Stimulated activated naive B cell treated with anti-CD40 and anti-IgM and Interleukin-4, amounts not matched to agents 10 μg/mL and 1 μg/mL and 100 μg/mL, for 72 hours (primary cell): ENCODE measurements at regions not wholly inside any gene's neighbourhood (a gene's known extent, or its start where the extent isn't known, plus 50 kb on each side); places are given as distances from the start of the nearest gene placed in this dataset.

Source experiments
- ATAC-seq, 2 donors: fragments of 150-1000 bp; cut with Tn5 transposase; replicated peaks; 2 replicates each; pipeline ENCODE4 v1.10.0; 2021; ENCODE audit warnings: moderate library complexity in 1 of 2
- DNase-seq: peaks from one replicate; pipeline ENCODE4 v3.0.0; 2021
- H3K27ac Mint-ChIP-seq: one replicate; pipeline ENCODE4 v1.8.0; 2022; ENCODE audit warnings: mild to moderate bottlenecking, mixed read lengths
- H3K27me3 Mint-ChIP-seq, 2 donors: one replicate each; pipeline ENCODE4 v1.8.0; 2022; ENCODE audit warnings: mixed read lengths in 2 of 2
- H3K36me3 Mint-ChIP-seq, 2 donors: one replicate each; pipeline ENCODE4 v1.8.0; 2022; ENCODE audit warnings: mixed read lengths in 2 of 2, mild to moderate bottlenecking in 1 of 2
- H3K4me1 Mint-ChIP-seq, 2 donors: one replicate each; pipeline ENCODE4 v1.8.0; 2022; ENCODE audit warnings: mixed read lengths in 2 of 2, mild to moderate bottlenecking in 1 of 2
- H3K4me3 Mint-ChIP-seq, 2 donors: one replicate each; pipeline ENCODE4 v1.8.0; 2022; ENCODE audit warnings: mild to moderate bottlenecking in 2 of 2, mixed read lengths in 2 of 2, moderate library complexity in 1 of 2
- H3K9me3 Mint-ChIP-seq, 2 donors: one replicate each; pipeline ENCODE4 v1.8.0; 2022; ENCODE audit warnings: mixed read lengths in 2 of 2, mild to moderate bottlenecking in 1 of 2

DNA sequence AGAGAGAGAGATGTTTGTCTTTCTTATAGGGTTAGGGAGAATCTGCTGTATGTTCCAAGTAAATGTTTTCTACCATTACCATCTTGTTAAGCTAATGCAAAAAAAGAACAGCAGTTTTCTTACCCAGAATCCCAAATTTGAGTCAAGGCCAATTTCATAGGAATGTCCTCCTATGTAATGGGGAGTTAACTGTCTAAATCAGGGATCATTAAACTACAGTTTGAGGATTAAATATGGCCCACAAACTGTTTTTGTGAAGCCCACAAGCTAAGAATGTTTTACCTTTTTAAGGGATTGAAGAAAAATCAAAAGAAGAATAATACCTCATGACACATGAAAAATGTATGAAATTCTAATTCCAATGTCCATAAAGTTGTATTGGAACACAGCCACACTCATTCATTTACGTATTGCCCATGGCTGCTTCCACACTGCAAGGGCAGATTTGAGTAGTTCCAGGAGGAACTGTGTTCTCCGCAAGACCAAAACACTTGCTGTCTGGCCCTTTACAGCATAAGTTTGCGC lies 113.2 kb upstream of the SPRY1 start:
- Mint-ChIP-seq H3K27ac (no peak overlapping the region), H3K4me1 (peaks cover 11 to 21% of the 10 kb centered on the region in 2 donors), H3K27me3 (no peaks in the 10 kb centered on the region), H3K36me3 (peaks cover 5 to 14% of the 10 kb centered on the region in 2 donors), H3K9me3 (peaks cover 4% of the 10 kb centered on the region in 2 donors), H3K4me3 (no peak overlapping the region)
- no peak for ATAC-seq
- no peak for DNase-seq

DNA sequence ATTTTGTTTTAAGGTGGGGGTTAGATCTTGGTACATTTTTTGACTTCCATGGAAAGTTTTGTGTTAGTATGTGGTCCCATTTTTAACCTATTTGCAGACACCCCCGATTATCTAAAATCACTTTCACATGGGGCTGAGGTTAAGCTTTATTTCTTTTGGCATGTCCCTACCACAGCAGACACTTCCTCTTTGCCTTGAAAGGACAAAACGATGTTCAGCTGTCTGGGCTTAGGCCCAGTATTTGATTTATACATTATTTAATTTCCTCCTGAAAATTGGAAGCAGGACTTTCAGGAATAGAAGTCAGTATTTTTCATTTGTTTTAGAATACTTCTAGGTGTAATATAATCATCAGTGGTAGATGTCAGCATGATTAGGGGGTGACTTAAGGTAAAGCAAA lies 112.4 kb upstream of the SPRY1 start:
- ATAC-seq (no peak), DNase-seq (no peak)
- peaks cover 6 to 15% of the 10 kb centered on the region in 2 donors for H3K36me3 Mint-ChIP-seq
- H3K4me3 Mint-ChIP-seq = no peak overlapping the region
- H3K27ac Mint-ChIP-seq = no peak overlapping the region
- H3K27me3 Mint-ChIP-seq = no peaks in the 10 kb centered on the region
- H3K4me1 Mint-ChIP-seq = peaks cover 11 to 21% of the 10 kb centered on the region in 2 donors
- H3K9me3 Mint-ChIP-seq = peaks cover 4% of the 10 kb centered on the region in 2 donors

DNA sequence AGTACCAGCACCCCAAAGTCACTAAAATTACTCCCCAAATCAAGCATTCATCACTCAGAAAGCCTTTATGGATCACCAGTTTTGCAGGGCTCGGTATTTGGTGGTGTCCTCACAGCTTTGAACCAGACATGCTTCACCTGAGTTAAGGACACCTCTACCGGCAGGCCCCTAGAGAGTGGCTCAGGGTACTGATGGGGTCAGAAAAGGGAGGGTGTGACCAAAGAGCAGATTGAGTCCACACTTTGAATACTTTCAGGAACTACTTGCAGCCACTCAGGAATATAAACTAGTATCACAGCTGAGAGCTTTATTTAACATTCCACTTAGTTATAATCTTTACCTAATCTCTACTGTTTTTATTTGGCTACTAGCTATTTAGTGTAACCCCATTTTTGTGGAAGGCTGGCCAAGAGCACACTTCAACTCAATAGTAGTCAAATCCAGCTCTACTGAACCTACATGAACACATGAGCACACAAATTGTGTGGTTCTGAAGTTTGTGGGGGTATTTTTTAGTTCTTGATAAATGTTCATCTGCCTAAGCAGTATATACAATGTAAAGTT lies 109.6 kb upstream of the SPRY1 start:
- no peak overlapping the region for H3K4me3 Mint-ChIP-seq
- peaks cover 18 to 20% of the 10 kb centered on the region in 2 donors for H3K9me3 Mint-ChIP-seq
- H3K4me1 Mint-ChIP-seq = peaks cover 11 to 21% of the 10 kb centered on the region in 2 donors
- no peak for DNase-seq
- no peaks in the 10 kb centered on the region for H3K27me3 Mint-ChIP-seq
- no peak overlapping the region for H3K27ac Mint-ChIP-seq
- no peak for ATAC-seq
- peaks cover 28 to 41% of the 10 kb centered on the region in 2 donors for H3K36me3 Mint-ChIP-seq

DNA sequence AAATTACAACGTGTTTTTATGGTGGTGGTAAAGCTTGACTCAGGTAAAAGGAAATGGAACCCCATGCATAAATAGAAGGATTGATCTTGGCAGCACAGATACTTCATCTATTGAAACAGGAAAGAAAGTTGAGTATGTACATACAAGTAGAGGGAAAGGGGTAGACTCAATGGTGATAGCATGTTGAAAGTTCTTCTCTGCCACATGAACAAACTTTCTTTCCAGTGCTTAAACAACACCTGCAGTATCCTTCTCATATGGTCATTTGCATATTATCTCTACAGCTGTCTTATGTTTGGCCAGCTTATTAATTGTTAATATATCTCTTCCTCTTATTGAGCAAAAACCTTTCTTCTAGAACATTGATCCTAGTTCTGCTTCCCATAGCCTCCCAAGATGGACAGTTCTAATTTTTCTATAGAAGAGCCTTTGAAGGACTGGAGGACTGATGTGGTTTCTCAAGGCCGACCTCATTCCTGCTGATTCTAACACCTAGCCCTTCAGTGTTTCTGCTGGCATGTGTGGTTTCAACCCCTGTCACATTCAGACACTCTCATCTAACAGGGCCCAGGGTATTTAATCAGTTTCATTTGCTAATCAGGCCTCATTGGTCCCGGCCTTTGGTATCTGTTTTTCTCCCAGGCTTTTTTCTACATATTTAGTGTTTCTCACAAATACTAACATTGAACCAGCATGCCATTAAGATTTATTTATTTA lies 108.1 kb upstream of the SPRY1 start:
- no peak overlapping the region for H3K27ac Mint-ChIP-seq
- ATAC-seq (no peak), DNase-seq (no peak)
- no peak overlapping the region for H3K4me3 Mint-ChIP-seq
- H3K36me3 Mint-ChIP-seq = peaks cover 33 to 51% of the 10 kb centered on the region in 2 donors
- no peaks in the 10 kb centered on the region for H3K27me3 Mint-ChIP-seq
- H3K4me1 Mint-ChIP-seq = peaks cover 11 to 21% of the 10 kb centered on the region in 2 donors
- peaks cover 21 to 22% of the 10 kb centered on the region in 2 donors for H3K9me3 Mint-ChIP-seq

DNA sequence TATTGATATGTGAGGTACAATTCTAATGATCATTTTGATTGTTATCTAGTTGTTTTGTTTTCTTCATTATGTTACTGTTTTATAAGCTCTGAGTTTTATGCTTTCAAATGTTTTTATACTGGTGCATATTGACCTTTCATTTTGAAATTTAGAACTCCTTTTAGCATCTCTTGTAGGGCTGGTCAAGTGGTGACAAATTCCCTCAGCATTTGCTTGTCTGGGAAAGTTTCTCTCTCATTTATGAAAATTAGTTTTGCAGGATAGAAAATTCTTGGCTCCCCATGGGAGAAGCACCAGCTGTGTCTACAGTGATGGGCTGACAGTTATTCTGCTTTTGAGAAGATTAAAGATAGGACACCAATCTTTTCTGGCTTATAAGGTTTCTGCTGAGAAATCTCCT lies 105.3 kb upstream of the SPRY1 start:
- Mint-ChIP-seq H3K27ac (no peak overlapping the region), H3K9me3 (peaks cover 19 to 22% of the 10 kb centered on the region in 2 donors), H3K4me3 (no peak overlapping the region), H3K36me3 (peaks cover 37 to 60% of the 10 kb centered on the region in 2 donors), H3K27me3 (no peaks in the 10 kb centered on the region), H3K4me1 (peaks cover 8% of the 10 kb centered on the region in 2 donors)
- DNase-seq = no peak
- no peak for ATAC-seq

DNA sequence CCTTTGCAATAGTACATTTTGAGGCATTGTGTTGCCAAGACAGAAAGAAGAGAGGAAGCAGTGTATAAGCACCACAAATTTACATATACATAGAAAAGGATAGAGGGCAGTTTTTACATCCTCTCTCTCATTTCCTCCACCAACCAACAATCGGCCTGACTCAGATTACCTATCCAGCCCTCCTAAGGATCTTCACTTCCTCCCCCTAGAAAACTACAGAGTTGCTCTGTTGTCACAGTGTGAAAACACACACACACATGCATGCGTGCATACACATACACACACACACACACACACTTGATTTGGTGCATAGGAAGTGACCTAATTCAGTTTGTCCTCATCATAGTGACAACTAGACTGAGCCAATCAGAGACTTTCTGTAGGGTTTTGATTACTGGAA lies 98.8 kb upstream of the SPRY1 start:
- H3K4me3 Mint-ChIP-seq = no peak overlapping the region
- peak; percentile 44 to 58 for ATAC-seq
- no peak overlapping the region for H3K27ac Mint-ChIP-seq
- no peak for DNase-seq
- no peaks in the 10 kb centered on the region for H3K9me3 Mint-ChIP-seq
- no peaks in the 10 kb centered on the region for H3K27me3 Mint-ChIP-seq
- H3K4me1 Mint-ChIP-seq = peaks cover 5 to 7% of the 10 kb centered on the region in 2 donors
- peaks cover 5 to 29% of the 10 kb centered on the region in 2 donors for H3K36me3 Mint-ChIP-seq

DNA sequence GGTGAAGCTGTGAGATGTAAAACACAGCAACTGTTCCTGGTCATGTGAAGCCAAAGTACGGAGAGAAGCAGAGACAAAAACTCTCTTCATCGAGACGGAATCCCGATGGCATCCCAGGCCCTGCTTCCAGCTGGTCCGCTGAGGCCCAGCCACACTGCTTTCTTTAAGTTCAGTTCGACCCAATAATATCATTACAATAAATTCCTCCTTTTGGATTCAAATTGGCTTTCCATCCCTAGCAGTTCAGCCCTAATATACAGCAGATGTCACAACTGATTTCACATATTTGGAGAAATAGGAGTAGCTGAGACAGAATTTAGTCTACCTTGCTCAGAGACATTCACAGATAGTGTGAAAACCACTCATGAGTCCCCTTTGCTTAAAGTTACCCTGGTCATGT lies 98.3 kb upstream of the SPRY1 start:
- H3K36me3 Mint-ChIP-seq = peaks cover 5 to 25% of the 10 kb centered on the region in 2 donors
- H3K27me3 Mint-ChIP-seq = no peaks in the 10 kb centered on the region
- no peak overlapping the region for H3K27ac Mint-ChIP-seq
- H3K4me3 Mint-ChIP-seq = no peak overlapping the region
- H3K4me1 Mint-ChIP-seq = peaks cover 5 to 7% of the 10 kb centered on the region in 2 donors
- DNase-seq (no peak), ATAC-seq (no peak)
- H3K9me3 Mint-ChIP-seq = no peaks in the 10 kb centered on the region

DNA sequence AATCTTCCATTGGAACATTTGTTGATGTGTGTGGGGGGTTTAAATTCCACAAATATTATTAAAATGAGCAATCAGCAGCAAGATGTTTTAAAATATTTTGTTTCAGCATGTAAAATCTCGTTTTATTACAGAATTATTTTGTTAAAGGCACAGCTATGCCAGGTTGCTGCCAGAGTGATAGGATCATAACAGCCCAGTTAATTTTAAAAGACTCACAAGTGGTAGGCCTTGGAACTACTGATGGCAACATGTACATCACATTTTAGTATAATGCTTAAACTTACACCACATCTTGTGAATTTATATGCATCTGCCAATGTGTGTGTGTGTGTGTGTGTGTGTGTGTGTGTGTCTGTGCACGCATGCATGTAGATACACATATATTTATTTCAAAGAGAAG lies 97.8 kb upstream of the SPRY1 start:
- no peak for DNase-seq
- H3K27ac Mint-ChIP-seq = no peak overlapping the region
- ATAC-seq = no peak
- peaks cover 3 to 21% of the 10 kb centered on the region in 2 donors for H3K36me3 Mint-ChIP-seq
- H3K4me3 Mint-ChIP-seq = no peak overlapping the region
- H3K9me3 Mint-ChIP-seq = no peaks in the 10 kb centered on the region
- no peaks in the 10 kb centered on the region for H3K27me3 Mint-ChIP-seq
- peaks cover 5 to 7% of the 10 kb centered on the region in 2 donors for H3K4me1 Mint-ChIP-seq

DNA sequence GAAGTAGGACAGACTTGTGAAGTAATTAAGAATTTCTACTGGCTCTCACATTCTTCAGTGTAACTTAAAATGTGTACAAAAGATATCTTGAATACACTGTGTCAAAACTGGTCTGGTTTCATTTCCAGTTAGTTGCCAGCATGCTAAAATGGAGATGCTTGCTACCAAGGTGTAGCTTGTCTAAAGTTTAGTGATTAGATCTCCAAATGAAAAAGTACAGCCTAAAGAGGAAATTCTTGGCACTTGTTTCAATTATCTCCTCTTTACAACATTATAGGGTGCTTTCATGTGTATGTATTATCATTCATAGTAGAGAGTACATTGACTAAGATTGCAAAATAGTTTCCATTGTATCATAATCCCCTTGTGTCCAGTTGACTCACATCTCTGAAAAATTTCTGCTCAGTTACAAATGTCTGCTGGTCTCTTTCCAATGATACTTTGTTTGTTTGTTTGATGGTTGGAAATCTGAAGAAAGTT lies 97.3 kb upstream of the SPRY1 start:
- ATAC-seq (no peak), DNase-seq (no peak)
- Mint-ChIP-seq H3K4me3 (no peak overlapping the region), H3K9me3 (no peaks in the 10 kb centered on the region), H3K27ac (no peak overlapping the region), H3K36me3 (peaks cover 6 to 21% of the 10 kb centered on the region in 2 donors), H3K4me1 (peaks cover 8 to 11% of the 10 kb centered on the region in 2 donors), H3K27me3 (no peaks in the 10 kb centered on the region)

DNA sequence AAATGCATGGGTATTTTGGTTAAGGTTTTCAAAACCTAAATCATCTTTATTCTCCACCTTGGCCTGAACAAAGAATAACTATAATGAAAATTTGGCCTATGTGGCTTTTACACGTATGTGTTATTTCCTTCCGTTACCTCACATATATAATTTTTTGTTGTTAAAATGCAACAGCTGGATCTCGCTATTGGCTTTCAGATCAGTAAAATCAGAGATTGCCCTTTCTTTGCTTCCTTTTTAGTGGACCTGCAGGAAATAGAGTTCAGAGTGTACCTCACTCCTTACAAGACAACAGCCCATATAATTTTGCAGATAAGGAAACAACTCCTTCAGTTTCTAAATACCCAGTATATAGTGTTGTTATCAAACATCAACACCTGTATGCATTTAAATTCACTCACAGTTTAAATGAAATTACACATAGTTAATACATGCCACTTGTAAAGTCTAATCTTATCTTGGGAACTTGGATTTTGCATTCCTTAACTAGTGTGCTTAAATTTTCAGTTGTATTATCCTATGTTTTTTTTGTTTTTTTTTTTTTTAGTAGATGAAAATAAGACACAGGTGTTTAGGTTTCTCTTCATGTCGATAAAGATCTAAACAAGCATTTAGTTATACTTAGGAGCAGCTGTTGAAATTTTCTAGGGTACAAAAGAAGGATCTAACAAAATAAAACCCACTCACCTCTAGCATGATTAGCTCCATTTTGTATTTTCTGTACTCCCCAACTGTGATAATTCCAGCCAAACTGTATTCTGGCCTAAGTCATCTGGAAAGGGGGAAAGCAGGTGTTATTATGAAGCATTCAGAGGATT lies 96.2 kb upstream of the SPRY1 start:
- DNase-seq = no peak
- peaks cover 9 to 13% of the 10 kb centered on the region in 2 donors for H3K4me1 Mint-ChIP-seq
- no peak overlapping the region for H3K27ac Mint-ChIP-seq
- no peaks in the 10 kb centered on the region for H3K27me3 Mint-ChIP-seq
- H3K36me3 Mint-ChIP-seq = peaks cover 5 to 23% of the 10 kb centered on the region in 2 donors
- H3K4me3 Mint-ChIP-seq = no peak overlapping the region
- no peaks in the 10 kb centered on the region for H3K9me3 Mint-ChIP-seq
- no peak for ATAC-seq

DNA sequence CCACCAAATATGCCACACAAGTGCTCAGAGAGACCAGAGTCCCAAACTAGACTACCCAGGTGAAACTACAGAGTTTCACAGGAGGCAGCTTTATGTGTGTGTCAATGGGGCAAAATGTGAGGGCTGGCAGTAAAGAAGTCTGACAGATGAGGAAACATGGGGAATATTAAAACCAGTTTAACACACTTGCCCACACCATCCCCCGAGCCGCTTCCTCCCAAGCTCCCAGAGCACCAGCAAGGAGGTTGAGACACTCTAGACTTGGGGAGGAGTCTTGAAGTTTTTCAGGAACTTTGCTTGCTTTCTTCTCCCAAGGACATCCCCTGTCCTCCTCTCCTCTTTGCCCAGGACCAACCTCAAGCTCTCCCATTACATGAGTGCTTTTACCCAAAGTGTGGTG lies 94.7 kb upstream of the SPRY1 start:
- H3K4me1 Mint-ChIP-seq = peaks cover 9 to 13% of the 10 kb centered on the region in 2 donors
- DNase-seq (no peak), ATAC-seq (no peak)
- peaks cover 3 to 17% of the 10 kb centered on the region in 2 donors for H3K36me3 Mint-ChIP-seq
- H3K4me3 Mint-ChIP-seq = no peak overlapping the region
- H3K27ac Mint-ChIP-seq = no peak overlapping the region
- H3K27me3 Mint-ChIP-seq = no peaks in the 10 kb centered on the region
- H3K9me3 Mint-ChIP-seq = no peaks in the 10 kb centered on the region

DNA sequence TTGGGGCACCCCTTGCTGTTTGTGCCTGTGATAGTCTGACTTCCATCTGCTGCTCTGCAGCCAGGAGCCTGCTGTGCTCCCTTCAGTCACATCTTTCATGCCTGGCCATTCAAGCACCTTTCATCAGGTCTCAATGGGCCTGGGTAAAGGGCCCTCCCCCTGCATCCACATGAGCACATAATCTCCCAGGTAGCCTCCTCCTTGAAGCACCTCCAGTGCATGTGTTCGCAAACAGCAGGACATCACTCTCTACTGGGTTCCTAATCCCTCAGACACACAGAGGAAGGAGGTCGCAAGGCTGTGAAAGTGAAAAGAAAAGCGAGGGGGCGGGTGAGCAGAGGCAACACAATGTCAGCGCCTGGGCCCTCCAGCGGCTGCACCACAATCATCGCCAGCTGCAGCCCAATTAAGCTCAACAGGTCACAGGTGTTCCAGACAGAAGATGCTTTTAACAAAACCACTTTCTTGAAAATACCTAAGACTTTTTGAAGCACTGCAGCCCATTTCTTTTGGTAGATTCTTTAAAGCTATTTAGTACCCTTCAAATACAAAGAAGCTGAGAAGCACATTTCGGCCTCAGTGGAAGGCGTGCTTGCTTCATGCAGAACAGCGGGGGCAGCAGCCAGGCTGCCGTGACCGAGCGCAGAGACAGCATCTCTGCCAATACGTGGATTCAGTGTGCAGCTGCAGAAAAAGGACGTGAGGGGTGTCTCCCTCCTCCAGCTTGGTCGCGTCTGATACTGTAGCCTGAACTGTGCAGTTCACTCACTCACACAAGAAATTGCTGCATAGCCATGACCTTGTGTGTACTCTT lies 92.2 kb upstream of the SPRY1 start:
- no peak overlapping the region for H3K27ac Mint-ChIP-seq
- DNase-seq = no peak

DNA sequence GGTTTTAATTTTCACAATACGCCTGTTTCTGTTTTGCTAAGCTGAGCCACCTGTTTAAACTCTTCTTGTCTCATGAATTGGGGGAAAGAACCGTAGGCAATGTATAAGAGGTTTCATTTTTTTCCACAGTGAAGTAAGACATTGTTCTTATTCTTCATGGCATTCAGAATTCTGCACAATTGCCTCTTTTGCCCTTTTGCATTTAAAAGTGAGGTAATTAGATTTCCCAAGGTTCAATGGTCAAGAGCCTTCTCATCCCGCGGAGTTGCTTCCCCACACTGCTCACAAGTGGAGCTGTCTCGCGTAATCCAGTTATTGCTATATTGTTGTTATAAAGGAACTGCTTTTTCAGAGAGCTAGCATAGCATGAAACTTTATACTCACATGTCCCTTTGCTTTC lies 90.9 kb upstream of the SPRY1 start:
- Mint-ChIP-seq H3K9me3 (no peaks in the 10 kb centered on the region), H3K4me1 (peaks cover 5 to 6% of the 10 kb centered on the region in 2 donors), H3K36me3 (peaks cover 6 to 17% of the 10 kb centered on the region in 2 donors), H3K27me3 (no peaks in the 10 kb centered on the region), H3K27ac (peak overlapping the region; percentile 32), H3K4me3 (no peak overlapping the region)
- DNase-seq (no peak), ATAC-seq (no peak)

More for the DNA sequence above, 92.2 kb upstream of the SPRY1 start:
- no peak overlapping the region for H3K4me3 Mint-ChIP-seq
- H3K36me3 Mint-ChIP-seq = peaks cover 3 to 15% of the 10 kb centered on the region in 2 donors
- no peaks in the 10 kb centered on the region for H3K27me3 Mint-ChIP-seq
- peaks cover 6% of the 10 kb centered on the region in 2 donors for H3K4me1 Mint-ChIP-seq
- peak; percentile 34 for ATAC-seq
- no peaks in the 10 kb centered on the region for H3K9me3 Mint-ChIP-seq
